ENCODE measurements at regions not wholly inside any gene's neighbourhood (a gene's known extent, or its start where the extent isn't known, plus 50 kb on each side); places are given as distances from the start of the nearest gene placed in this dataset.

GRCh38 chr12:14264316-14264715 is 101.2 kb upstream of the ATF7IP start:
- TF ChIP-seq CTCF (conservative IDR thresholded peaks at IDR 0.05; ENCODE audit: low read length) (no peak), EZH2phosphoT487 (IDR thresholded peaks at IDR 0.05; ENCODE audit: borderline replicate concordance, low read depth, low read length) (no peak)
